HUDEP-2 (cell line): ENCODE measurements at regions not wholly inside any gene's neighbourhood (a gene's known extent, or its start where the extent isn't known, plus 50 kb on each side); places are given as distances from the start of the nearest gene placed in this dataset.

Experiments
- DNase-seq, 76 experiments: peaks; one replicate each; lab custom pipeline; 2025; ENCODE audit not compliant: unreplicated experiment in 76 of 76; lab: John Stamatoyannopoulos, UW

GRCh38 chr5:6909901-6910300 is 196.7 kb downstream of the TENT4A start:
- DNase-seq: no peak

GRCh38 chr5:6910950-6911349 is 197.7 kb downstream of the TENT4A start:
- no peak for DNase-seq

- DNase-seq: no peak
Observed at GRCh38 chr5:6914347-6914746, 201.1 kb downstream of the TENT4A start.

- no peak for DNase-seq
Observed at GRCh38 chr5:6915574-6915973, 202.3 kb downstream of the TENT4A start.

- no peak for DNase-seq
Observed at GRCh38 chr5:6918255-6918654, 205.0 kb downstream of the TENT4A start.

GRCh38 chr5:6920628-6921256 is 207.5 kb downstream of the TENT4A start:
- DNase-seq: no peak

- DNase-seq: no peak
Observed at GRCh38 chr5:6926491-6927038, 213.3 kb downstream of the TENT4A start.

GRCh38 chr5:6936031-6936430 is 222.8 kb downstream of the TENT4A start:
- no peak for DNase-seq

- DNase-seq: no peak
Observed at GRCh38 chr5:6937677-6938076, 224.4 kb downstream of the TENT4A start.

GRCh38 chr5:6941631-6942030 is 228.4 kb downstream of the TENT4A start:
- DNase-seq: no peak

- no peak for DNase-seq
Observed at GRCh38 chr5:6943197-6944112, 230.2 kb downstream of the TENT4A start.

GRCh38 chr5:6948562-6948961 is 235.3 kb downstream of the TENT4A start:
- no peak for DNase-seq

- DNase-seq: no peak
Observed at GRCh38 chr5:6949230-6949629, 236.0 kb downstream of the TENT4A start.

GRCh38 chr5:6950250-6950649 is 237.0 kb downstream of the TENT4A start:
- DNase-seq: no peak

GRCh38 chr5:6950860-6951259 is 237.6 kb downstream of the TENT4A start:
- DNase-seq: no peak

GRCh38 chr5:6961123-6961522 is 247.9 kb downstream of the TENT4A start:
- DNase-seq: no peak

- DNase-seq: no peak
Observed at GRCh38 chr5:6961837-6962635, 248.8 kb downstream of the TENT4A start.

- no peak for DNase-seq
Observed at GRCh38 chr5:6976971-6977370, 263.7 kb downstream of the TENT4A start.

GRCh38 chr5:6979061-6979460 is 265.8 kb downstream of the TENT4A start:
- DNase-seq: no peak

- DNase-seq: no peak
Observed at GRCh38 chr5:6989230-6989629, 276.0 kb downstream of the TENT4A start.

GRCh38 chr5:6994097-6994496 is 280.9 kb downstream of the TENT4A start:
- no peak for DNase-seq
